ENCODE measurements at regions not wholly inside any gene's neighbourhood (a gene's known extent, or its start where the extent isn't known, plus 50 kb on each side); places are given as distances from the start of the nearest gene placed in this dataset.
"Not testable (repeated sequence)": the region's sequence is repeated elsewhere in the genome, so short reads cannot be mapped to it uniquely, and the experiment has no call there.

GRCh38 chr15:20991691-20992090 lies 125.6 kb upstream of the POTEB2 start:
- TF ChIP-seq CTCF, POLR2AphosphoS5 (IDR thresholded peaks at IDR 0.05): not testable (repeated sequence)

All from stomach (tissue), 4 donors.